H1 (cell line): ENCODE measurements at regions not wholly inside any gene's neighbourhood (a gene's known extent, or its start where the extent isn't known, plus 50 kb on each side); places are given as distances from the start of the nearest gene placed in this dataset.

ENCODE experiments used
- CTCF ChIA-PET: fragments of 300-600 bp; sonication (Branson Sonifier 250); formaldehyde crosslinking; loops from one replicate; lab custom pipeline; 2021; ENCODE audit not compliant: partially characterized antibody; lab: Charles Lee
- POLR2A ChIA-PET: fragments of 300-600 bp; sonication (Branson Sonifier 250); formaldehyde crosslinking; loops from one replicate; lab custom pipeline; 2021; ENCODE audit warnings: inconsistent platforms; ENCODE audit not compliant: partially characterized antibody; lab: Charles Lee
- DNase-seq, 2 experiments: peaks; one replicate each; pipeline versions ENCODE4 v3.0.0 to v3.0.0-alpha.2; 2010 to 2022; ENCODE audit warnings: low spot score in 2 of 2, low read depth in 1 of 2, mixed read lengths in 1 of 2
- FAIRE-seq: peaks from 2 replicates; lab custom pipeline; 2011; peaks lifted over from hg19 to GRCh38; lab: Jason Lieb, UNC
- H2AFZ ChIP-seq: 2 replicates; pipeline ENCODE4 v1.8.1; 2012; ENCODE audit warnings: low read length, inconsistent platforms
- H2AK5ac ChIP-seq: 2 replicates; pipeline ENCODE4 v1.6.1; 2013; ENCODE audit warnings: low read depth, low read length
- H2BK120ac ChIP-seq: replicated peaks from 2 replicates; pipeline ENCODE3; 2013; ENCODE audit warnings: low read depth, low read length, inconsistent platforms
- H2BK12ac ChIP-seq: 2 replicates; pipeline ENCODE4 v1.6.1; 2013; ENCODE audit warnings: low read depth, low read length
- H2BK15ac ChIP-seq: 2 replicates; pipeline ENCODE4 v1.6.1; 2013; ENCODE audit warnings: low read length
- H2BK20ac ChIP-seq: 2 replicates; pipeline ENCODE4 v1.6.1; 2013; ENCODE audit warnings: low read length
- H2BK5ac ChIP-seq: 2 replicates; pipeline ENCODE4 v1.6.1; 2013; ENCODE audit warnings: low read depth, low read length
- H3K14ac ChIP-seq: 2 replicates; pipeline ENCODE4 v1.6.1; 2013; ENCODE audit warnings: inconsistent platforms; ENCODE audit not compliant: insufficient read length
- H3K18ac ChIP-seq: 2 replicates; pipeline ENCODE4 v1.6.1; 2013; ENCODE audit warnings: low read length; ENCODE audit errors: extremely low read depth
- H3K23ac ChIP-seq: 2 replicates; pipeline ENCODE4 v1.6.1; 2013; ENCODE audit warnings: inconsistent platforms; ENCODE audit not compliant: insufficient read length
- H3K23me2 ChIP-seq: 2 replicates; pipeline ENCODE4 v1.6.1; 2013; ENCODE audit warnings: low read depth, low read length
- H3K27ac ChIP-seq: 2 replicates; pipeline ENCODE4 v1.6.1; 2011; ENCODE audit warnings: low read depth, low read length, inconsistent platforms
- H3K27me3 ChIP-seq, 4 experiments: replicated peaks in 1 of 4; 1 replicate in 1 of 4; 2 replicates in 3 of 4; pipeline versions ENCODE4 v1.6.1 to v1.8.1; 2011 to 2013; ENCODE audit warnings: low read length in 3 of 4, mild to moderate bottlenecking in 3 of 4, inconsistent platforms in 2 of 4, mixed read lengths in 2 of 4, moderate library complexity in 1 of 4; ENCODE audit not compliant: control insufficient read depth in 3 of 4, insufficient read depth in 3 of 4; ENCODE audit errors: extremely low read depth in 1 of 4
- H3K36me3 ChIP-seq, 4 experiments: 2 replicates each; pipeline versions ENCODE4 v1.6.1 to v1.8.1; 2011 to 2013; ENCODE audit warnings: mild to moderate bottlenecking in 4 of 4, low read length in 3 of 4, moderate library complexity in 2 of 4, control low read depth in 1 of 4, inconsistent platforms in 1 of 4; ENCODE audit not compliant: insufficient read depth in 4 of 4, control insufficient read depth in 2 of 4
- H3K4ac ChIP-seq: replicated peaks from 2 replicates; pipeline ENCODE3; 2013; ENCODE audit warnings: low read length, low read depth, mixed read lengths, inconsistent platforms; ENCODE audit not compliant: insufficient read length
- H3K4me1 ChIP-seq, 4 experiments: replicated peaks in 1 of 4; 1 replicate in 1 of 4; 2 replicates in 3 of 4; pipeline versions ENCODE4 v1.6.1 to v1.8.1; 2011 to 2013; ENCODE audit warnings: low read length in 3 of 4, inconsistent platforms in 2 of 4, mixed read lengths in 1 of 4; ENCODE audit not compliant: insufficient read depth in 4 of 4, control insufficient read depth in 3 of 4
- H3K4me2 ChIP-seq, 2 experiments: 2 replicates each; pipeline versions ENCODE4 v1.6.1 to v1.8.1; 2011 to 2013; ENCODE audit warnings: low read depth in 2 of 2, low read length in 2 of 2, control low read depth in 1 of 2, inconsistent platforms in 1 of 2, mild to moderate bottlenecking in 1 of 2; ENCODE audit not compliant: insufficient read depth in 1 of 2
- H3K4me3 ChIP-seq, 4 experiments: fragments of 200-600, 300-600 bp in 1 of 4; sonication (generic), shearing (Covaris generic), sonication (Bioruptor Twin) in 1 of 4; 2 replicates each; pipeline versions ENCODE4 v1.5.1 to v1.8.1; 2011 to 2016; ENCODE audit warnings: low read length in 4 of 4, low read depth in 3 of 4, control low read depth in 2 of 4, inconsistent platforms in 2 of 4, mild to moderate bottlenecking in 2 of 4, mixed read lengths in 1 of 4, moderate library complexity in 1 of 4; ENCODE audit not compliant: insufficient read depth in 2 of 4; ENCODE audit errors: extremely low read depth in 1 of 4
- H3K56ac ChIP-seq: replicated peaks from 2 replicates; pipeline ENCODE3; 2013; ENCODE audit warnings: low read depth, mild to moderate bottlenecking, mixed read lengths, low read length, inconsistent platforms; ENCODE audit not compliant: insufficient read length
- H3K79me1 ChIP-seq: 2 replicates; pipeline ENCODE4 v1.6.1; 2013; ENCODE audit warnings: low read depth, low read length, control low read depth
- H3K79me2 ChIP-seq, 2 experiments: 2 replicates each; pipeline versions ENCODE4 v1.6.1 to v1.8.1; 2012 to 2013; ENCODE audit warnings: low read length in 2 of 2, mild to moderate bottlenecking in 2 of 2, inconsistent platforms in 1 of 2; ENCODE audit not compliant: insufficient read depth in 2 of 2, control insufficient read depth in 1 of 2
- H3K9ac ChIP-seq, 4 experiments: replicated peaks in 1 of 4; 1 replicate in 1 of 4; 2 replicates in 3 of 4; pipeline versions ENCODE4 v1.6.1 to v1.8.1; 2011 to 2013; ENCODE audit warnings: low read depth in 3 of 4, low read length in 3 of 4, control low read depth in 2 of 4, mild to moderate bottlenecking in 2 of 4, moderate library complexity in 2 of 4, inconsistent platforms in 1 of 4; ENCODE audit errors: extremely low read depth in 1 of 4
- H3K9me3 ChIP-seq, 2 experiments: 2 replicates each; pipeline versions ENCODE4 v1.6.1 to v1.8.1; 2012 to 2013; ENCODE audit warnings: mild to moderate bottlenecking in 2 of 2, moderate library complexity in 2 of 2, control low read depth in 1 of 2, inconsistent platforms in 1 of 2, low read depth in 1 of 2, low read length in 1 of 2, mixed read lengths in 1 of 2; ENCODE audit not compliant: insufficient read depth in 2 of 2
- H4K20me1 ChIP-seq, 2 experiments: replicated peaks in 1 of 2; 2 replicates each; pipeline versions ENCODE3 to v1.8.1; 2011 to 2013; ENCODE audit warnings: inconsistent platforms in 2 of 2, low read length in 2 of 2, mild to moderate bottlenecking in 1 of 2; ENCODE audit not compliant: insufficient read depth in 2 of 2, control insufficient read depth in 1 of 2
- H4K5ac ChIP-seq: 2 replicates; pipeline ENCODE4 v1.6.1; 2013; ENCODE audit warnings: low read length, low read depth, mixed read lengths, inconsistent platforms; ENCODE audit not compliant: insufficient read length
- H4K8ac ChIP-seq: 2 replicates; pipeline ENCODE4 v1.8.0; 2013; ENCODE audit warnings: mild to moderate bottlenecking, moderate library complexity, low read length, inconsistent platforms; ENCODE audit not compliant: insufficient read depth; ENCODE audit errors: extremely low read depth
- H4K91ac ChIP-seq: replicated peaks from 2 replicates; pipeline ENCODE3; 2013; ENCODE audit warnings: low read length, mixed read lengths, inconsistent platforms; ENCODE audit not compliant: insufficient read length
- ATF2 ChIP-seq: IDR thresholded peaks from 2 replicates; pipeline ENCODE4 v1.6.1; 2012; ENCODE audit warnings: low read length, inconsistent platforms
- BCL11A ChIP-seq, 2 experiments: IDR thresholded peaks; one replicate each; pipeline ENCODE4 v1.6.1; 2011; ENCODE audit warnings: low read depth in 2 of 2, low read length in 2 of 2, mild to moderate bottlenecking in 2 of 2
- CREB1 ChIP-seq: IDR thresholded peaks from 2 replicates; pipeline ENCODE4 v1.6.1; 2012; ENCODE audit warnings: inconsistent platforms
- CTBP2 ChIP-seq: IDR thresholded peaks from 2 replicates; pipeline ENCODE4 v1.7.0; 2011; ENCODE audit warnings: borderline replicate concordance, mild to moderate bottlenecking, moderate library complexity, mixed read lengths, low read length; ENCODE audit not compliant: insufficient read depth, insufficient read length
- EGR1 ChIP-seq: IDR thresholded peaks from 2 replicates; pipeline ENCODE4 v1.6.1; 2011; ENCODE audit warnings: low read depth, low read length, borderline replicate concordance
- GABPA ChIP-seq: IDR thresholded peaks from 2 replicates; pipeline ENCODE4 v1.6.1; 2011; ENCODE audit warnings: mild to moderate bottlenecking, low read length, moderate library complexity, borderline replicate concordance; ENCODE audit not compliant: insufficient read depth
- HDAC2 ChIP-seq, 2 experiments: fragments of 300-600 bp in 1 of 2; sonication (generic) in 1 of 2; IDR thresholded peaks; 2 replicates each; pipeline ENCODE4 v1.6.1; 2011 to 2012; ENCODE audit warnings: low read depth in 2 of 2, low read length in 2 of 2, mild to moderate bottlenecking in 2 of 2, moderate library complexity in 2 of 2, borderline replicate concordance in 1 of 2, inconsistent platforms in 1 of 2
- KDM4A ChIP-seq: IDR thresholded peaks from one replicate; pipeline ENCODE4 v1.7.1; 2012; ENCODE audit warnings: low read depth, mild to moderate bottlenecking, moderate library complexity, low read length, inconsistent platforms; ENCODE audit not compliant: severe bottlenecking
- SIX5 ChIP-seq: IDR thresholded peaks from 2 replicates; pipeline ENCODE4 v1.6.1; 2011; ENCODE audit warnings: mild to moderate bottlenecking, low read depth, low read length
- SP4 ChIP-seq: IDR thresholded peaks from 2 replicates; pipeline ENCODE4 v1.6.1; 2012; ENCODE audit warnings: low read length, inconsistent platforms
- USF2 ChIP-seq: IDR thresholded peaks from 2 replicates; pipeline ENCODE4 v1.6.1; 2011; ENCODE audit warnings: low read length, improper control_type of control experiment
- YY1 ChIP-seq: IDR thresholded peaks from 2 replicates; pipeline ENCODE4 v1.6.1; 2011; ENCODE audit warnings: low read depth, mild to moderate bottlenecking, low read length
- WGBS, 2 experiments: shearing (Covaris generic) in 1 of 2; methylation state at CpG; one replicate each; pipeline versions ENCODE4 v1.1.6 to v1.1.7; 2013 to 2015; ENCODE audit warnings: low lambda C conversion rate in 2 of 2, mixed read lengths in 2 of 2, inconsistent platforms in 1 of 2, low coverage in 1 of 2, missing lambda C conversion rate in 1 of 2; ENCODE audit not compliant: insufficient replicate concordance in 2 of 2, insufficient coverage in 1 of 2, insufficient read length in 1 of 2; ENCODE audit errors: extremely low coverage in 1 of 2, missing lambda C conversion rate in 1 of 2; 5-methylcytosine and 5-hydroxymethylcytosine counted together

GRCh38 chr2:160590664-160591063 is 97.1 kb upstream of the RBMS1 start:
- POLR2A ChIA-PET, result no interaction called here
- Histone ChIP-seq H4K5ac (no peak overlapping the region), H3K27ac (no peak overlapping the region), H3K4me1 (no peaks in the 10 kb centered on the region; a peak in 1 of 7 replicates), H2BK120ac (no peak overlapping the region), H3K18ac (no peak overlapping the region), H2AFZ (no peak overlapping the region), H3K4me3 (no peak overlapping the region), H3K4me2 (no peak overlapping the region), H2BK20ac (no peak overlapping the region), H3K27me3 (no peaks in the 10 kb centered on the region), H3K9ac (no peak overlapping the region), H3K4ac (no peak overlapping the region), H3K9me3 (no peaks in the 10 kb centered on the region), H2BK5ac (no peak overlapping the region), H2BK12ac (no peak overlapping the region), H2AK5ac (no peak overlapping the region), H3K56ac (no peak overlapping the region), H3K23me2 (no peaks in the 10 kb centered on the region), H3K23ac (no peak overlapping the region), H2BK15ac (no peak overlapping the region), H3K14ac (no peak overlapping the region), H4K20me1 (no peaks in the 10 kb centered on the region), H3K36me3 (no peaks in the 10 kb centered on the region), H3K79me1 (no peaks in the 10 kb centered on the region), H4K91ac (no peak overlapping the region), H4K8ac (no peak overlapping the region), H3K79me2 (no peaks in the 10 kb centered on the region)
- FAIRE-seq, result no peak
- DNase-seq, result no peak
- CTCF ChIA-PET, result no interaction called here
- 73% methylated on average over 1 of the region's 1 CpG; no CpG with 5 or more reads in 1 of the 2 experiments for whole genome bisulfite sequencing, 2 experiments
- TF ChIP-seq HDAC2 (IDR thresholded peaks at IDR 0.05; ENCODE audit: borderline replicate concordance in 1 of 2, low read depth in 2 of 2, low read length in 2 of 2) (no peak), YY1 (no peak), BCL11A (IDR thresholded peaks at IDR 0.05; ENCODE audit: low read depth in 2 of 2, low read length in 2 of 2) (no peak), EGR1 (no peak), GABPA (no peak), USF2 (no peak), ATF2 (no peak), SIX5 (no peak), CREB1 (no peak), CTBP2 (no peak), SP4 (no peak), KDM4A (no peak)
